Muscle layer of duodenum (tissue), 2 donors: ENCODE measurements at regions not wholly inside any gene's neighbourhood (a gene's known extent, or its start where the extent isn't known, plus 50 kb on each side); places are given as distances from the start of the nearest gene placed in this dataset.
"Not testable (repeated sequence)": the region's sequence is repeated elsewhere in the genome, so short reads cannot be mapped to it uniquely, and the experiment has no call there.

Experiments used
- H3K27ac ChIP-seq: one replicate; pipeline ENCODE4 v1.7.0; 2013; ENCODE audit warnings: mild to moderate bottlenecking, low read length
- H3K27me3 ChIP-seq: one replicate; pipeline ENCODE4 v1.7.0; 2013; ENCODE audit warnings: low read depth, mild to moderate bottlenecking, control low read depth, low read length
- H3K36me3 ChIP-seq, 2 donors: one replicate each; pipeline ENCODE4 v1.7.0; 2013; ENCODE audit warnings: low read length in 2 of 2, control low read depth in 1 of 2, mild to moderate bottlenecking in 1 of 2; ENCODE audit not compliant: insufficient read depth in 2 of 2, control insufficient read depth in 1 of 2
- H3K4me1 ChIP-seq, 2 donors: one replicate each; pipeline ENCODE4 v1.7.0; 2013; ENCODE audit warnings: low read length in 2 of 2, mild to moderate bottlenecking in 2 of 2, control low read depth in 1 of 2, moderate library complexity in 1 of 2; ENCODE audit not compliant: insufficient read depth in 2 of 2, control insufficient read depth in 1 of 2
- H3K4me3 ChIP-seq, 2 donors: one replicate each; pipeline ENCODE4 v1.7.0; 2013; ENCODE audit warnings: low read length in 2 of 2, low read depth in 1 of 2, mild to moderate bottlenecking in 1 of 2
- H3K9me3 ChIP-seq, 2 donors: one replicate each; pipeline ENCODE4 v1.7.0; 2013; ENCODE audit warnings: low read length in 2 of 2, control low read depth in 1 of 2, mild to moderate bottlenecking in 1 of 2; ENCODE audit not compliant: control insufficient read depth in 1 of 2
- donor health status: healthy.

- Histone ChIP-seq H3K27ac (no peak overlapping the region), H3K4me3 (no peak overlapping the region), H3K9me3 (no peaks in the 10 kb centered on the region), H3K36me3 (no peaks in the 10 kb centered on the region), H3K27me3 (no peaks in the 10 kb centered on the region), H3K4me1 (peaks cover 0 to 15% of the 10 kb centered on the region in 2 donors)
These were observed 434.2 kb downstream of the PPARGC1A start for GRCh38 chr4:23455456-23456158.

- H3K27ac ChIP-seq: no peak overlapping the region
- H3K36me3 ChIP-seq: no peaks in the 10 kb centered on the region
- no peaks in the 10 kb centered on the region for H3K9me3 ChIP-seq
- H3K4me1 ChIP-seq: no peaks in the 10 kb centered on the region
- H3K27me3 ChIP-seq: no peaks in the 10 kb centered on the region
- H3K4me3 ChIP-seq: no peak overlapping the region
These were observed 448.2 kb downstream of the PPARGC1A start for GRCh38 chr4:23441530-23442069.

- H3K9me3 ChIP-seq: no peaks in the 10 kb centered on the region
- H3K4me3 ChIP-seq: no peak overlapping the region
- H3K4me1 ChIP-seq: no peaks in the 10 kb centered on the region
- H3K36me3 ChIP-seq: no peaks in the 10 kb centered on the region
- no peak overlapping the region for H3K27ac ChIP-seq
- no peaks in the 10 kb centered on the region for H3K27me3 ChIP-seq
These were observed 451.1 kb downstream of the PPARGC1A start for GRCh38 chr4:23438764-23439163.

GRCh38 chr4:23429497-23429896 lies 460.4 kb downstream of the PPARGC1A start:
- H3K4me1 ChIP-seq: no peaks in the 10 kb centered on the region
- H3K27me3 ChIP-seq: no peaks in the 10 kb centered on the region

GRCh38 chr4:23425570-23425969 lies 464.3 kb downstream of the PPARGC1A start:
- Histone ChIP-seq H3K4me1 (no peaks in the 10 kb centered on the region), H3K27ac (no peak overlapping the region), H3K27me3 (no peaks in the 10 kb centered on the region), H3K9me3 (no peaks in the 10 kb centered on the region), H3K36me3 (no peaks in the 10 kb centered on the region), H3K4me3 (no peak overlapping the region)

More at GRCh38 chr4:23429497-23429896, 460.4 kb downstream of the PPARGC1A start:
- Histone ChIP-seq H3K9me3 (no peaks in the 10 kb centered on the region), H3K36me3 (no peaks in the 10 kb centered on the region), H3K27ac (no peak overlapping the region), H3K4me3 (no peak overlapping the region)

- H3K27ac ChIP-seq: no peak overlapping the region
- H3K36me3 ChIP-seq: no peaks in the 10 kb centered on the region
- H3K27me3 ChIP-seq: no peaks in the 10 kb centered on the region
- H3K4me3 ChIP-seq: no peak overlapping the region
- H3K9me3 ChIP-seq: no peaks in the 10 kb centered on the region
- no peaks in the 10 kb centered on the region for H3K4me1 ChIP-seq
These were observed 466.3 kb downstream of the PPARGC1A start for GRCh38 chr4:23423540-23423939.

GRCh38 chr4:23422878-23423277 lies 467.0 kb downstream of the PPARGC1A start:
- H3K27me3 ChIP-seq: no peaks in the 10 kb centered on the region
- H3K4me3 ChIP-seq: no peak overlapping the region
- no peaks in the 10 kb centered on the region for H3K4me1 ChIP-seq
- H3K9me3 ChIP-seq: no peaks in the 10 kb centered on the region
- H3K27ac ChIP-seq: no peak overlapping the region
- no peaks in the 10 kb centered on the region for H3K36me3 ChIP-seq

GRCh38 chr4:23413631-23414030 lies 476.2 kb downstream of the PPARGC1A start:
- no peaks in the 10 kb centered on the region for H3K36me3 ChIP-seq
- H3K27me3 ChIP-seq: no peaks in the 10 kb centered on the region
- no peaks in the 10 kb centered on the region for H3K9me3 ChIP-seq
- no peaks in the 10 kb centered on the region for H3K4me1 ChIP-seq
- H3K27ac ChIP-seq: no peak overlapping the region
- H3K4me3 ChIP-seq: no peak overlapping the region

- no peaks in the 10 kb centered on the region for H3K9me3 ChIP-seq
- no peak overlapping the region for H3K4me3 ChIP-seq
These were observed 477.1 kb downstream of the PPARGC1A start for GRCh38 chr4:23412701-23413100.

GRCh38 chr4:23408913-23409312 lies 480.9 kb downstream of the PPARGC1A start:
- H3K4me1 ChIP-seq, H3K4me3 ChIP-seq, H3K27me3 ChIP-seq, H3K27ac ChIP-seq, H3K9me3 ChIP-seq, H3K36me3 ChIP-seq: not testable (repeated sequence)

More at GRCh38 chr4:23412701-23413100, 477.1 kb downstream of the PPARGC1A start:
- Histone ChIP-seq H3K4me1 (no peaks in the 10 kb centered on the region), H3K36me3 (no peaks in the 10 kb centered on the region), H3K27me3 (no peaks in the 10 kb centered on the region), H3K27ac (no peak overlapping the region)

- Histone ChIP-seq H3K27me3 (no peaks in the 10 kb centered on the region), H3K4me3 (no peak overlapping the region), H3K4me1 (no peaks in the 10 kb centered on the region), H3K36me3 (no peaks in the 10 kb centered on the region), H3K9me3 (peaks cover 0 to 5% of the 10 kb centered on the region in 2 donors), H3K27ac (no peak overlapping the region)
These were observed 488.3 kb downstream of the PPARGC1A start for GRCh38 chr4:23401572-23401971.
